Esophagus muscularis mucosa (tissue), 3 donors: ENCODE measurements at regions not wholly inside any gene's neighbourhood (a gene's known extent, or its start where the extent isn't known, plus 50 kb on each side); places are given as distances from the start of the nearest gene placed in this dataset.

Source experiments
- EP300 ChIP-seq: sonication (generic); formaldehyde crosslinking; IDR thresholded peaks from one replicate; pipeline ENCODE4 v1.6.1; 2017; ENCODE audit warnings: antibody characterized with exemption
- POLR2A ChIP-seq: fragments of 450-650 bp; IDR thresholded peaks from one replicate; pipeline ENCODE4 v1.6.1; 2017; ENCODE audit warnings: antibody characterized with exemption, moderate library complexity, mild to moderate bottlenecking, low read depth
- POLR2AphosphoS5 ChIP-seq, 2 donors: sonication (generic); formaldehyde crosslinking; IDR thresholded peaks; one replicate each; pipeline ENCODE4 v1.6.1; 2017; ENCODE audit warnings: antibody characterized with exemption in 2 of 2

DNA sequence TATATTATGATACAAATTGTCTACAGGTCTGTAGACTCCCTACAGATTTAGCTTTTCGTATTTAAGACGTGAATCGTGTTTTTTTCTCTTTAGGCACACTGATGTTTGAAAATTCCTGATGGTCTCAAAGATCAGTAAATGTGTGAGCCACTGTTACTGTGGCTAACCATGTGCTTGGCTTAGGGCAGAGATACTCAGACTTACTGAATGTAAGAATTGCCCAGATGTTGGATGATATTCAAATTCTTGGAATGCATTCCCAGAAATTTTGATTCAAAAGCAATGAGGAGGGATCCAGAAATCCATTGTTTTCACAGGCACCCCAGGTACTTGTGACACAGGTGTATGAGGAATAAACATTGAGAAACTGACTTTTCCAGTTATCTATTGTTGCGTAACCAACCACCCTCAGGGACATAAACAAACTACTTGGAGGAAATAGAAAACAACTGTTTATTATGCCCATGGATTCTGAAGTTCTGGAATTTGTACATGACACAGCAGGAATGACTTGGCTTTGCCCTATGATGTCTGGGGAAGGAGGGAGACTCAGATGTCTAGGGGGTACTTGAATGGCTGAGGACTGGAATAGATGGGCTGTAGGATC is 339.6 kb upstream of the CITED2 start:
- TF ChIP-seq EP300 (no peak), POLR2A (no peak), POLR2AphosphoS5 (IDR thresholded peaks at IDR 0.05) (no peak)
